IgD-negative memory B cell (primary cell): ENCODE measurements at regions not wholly inside any gene's neighbourhood (a gene's known extent, or its start where the extent isn't known, plus 50 kb on each side); places are given as distances from the start of the nearest gene placed in this dataset.

ENCODE experiments used
- H3K27ac Mint-ChIP-seq, 3 donors: one replicate each; pipeline ENCODE4 v1.8.0; 2020 to 2022; ENCODE audit warnings: mild to moderate bottlenecking in 3 of 3, mixed read lengths in 3 of 3, moderate library complexity in 1 of 3
- H3K27me3 Mint-ChIP-seq: one replicate; pipeline ENCODE4 v1.8.0; 2021; ENCODE audit warnings: mixed read lengths
- H3K36me3 Mint-ChIP-seq: one replicate; pipeline ENCODE4 v1.8.0; 2020; ENCODE audit warnings: mild to moderate bottlenecking, mixed read lengths
- H3K4me1 Mint-ChIP-seq, 3 donors: one replicate each; pipeline ENCODE4 v1.8.0; 2020 to 2022; ENCODE audit warnings: mixed read lengths in 3 of 3, mild to moderate bottlenecking in 1 of 3
- H3K4me3 Mint-ChIP-seq, 4 donors: one replicate each; pipeline ENCODE4 v1.8.0; 2020 to 2022; ENCODE audit warnings: mild to moderate bottlenecking in 4 of 4, mixed read lengths in 4 of 4, moderate library complexity in 3 of 4
- H3K9me3 Mint-ChIP-seq, 3 donors: one replicate each; pipeline ENCODE4 v1.8.0; 2020 to 2021; ENCODE audit warnings: mixed read lengths in 3 of 3, mild to moderate bottlenecking in 1 of 3

GRCh38 chr12:82040987-82041743 is 282.0 kb upstream of the PPFIA2 start:
- Mint-ChIP-seq H3K9me3 (peaks cover 1 to 10% (median 6%) of the 10 kb centered on the region in 3 donors), H3K4me1 (no peaks in the 10 kb centered on the region), H3K27ac (no peak overlapping the region), H3K27me3 (no peaks in the 10 kb centered on the region), H3K36me3 (no peaks in the 10 kb centered on the region), H3K4me3 (no peak overlapping the region)

- Mint-ChIP-seq H3K4me3 (no peak overlapping the region), H3K27ac (no peak overlapping the region), H3K4me1 (no peaks in the 10 kb centered on the region), H3K27me3 (no peaks in the 10 kb centered on the region), H3K36me3 (no peaks in the 10 kb centered on the region), H3K9me3 (peaks cover 2 to 14% (median 8%) of the 10 kb centered on the region in 3 donors)
Observed at GRCh38 chr12:82034769-82035168, 275.6 kb upstream of the PPFIA2 start.

- Mint-ChIP-seq H3K4me3 (no peak overlapping the region), H3K27ac (no peak overlapping the region), H3K9me3 (peaks cover 2 to 15% (median 13%) of the 10 kb centered on the region in 3 donors), H3K4me1 (no peaks in the 10 kb centered on the region), H3K27me3 (no peaks in the 10 kb centered on the region), H3K36me3 (no peaks in the 10 kb centered on the region)
Observed at GRCh38 chr12:82029936-82030335, 270.8 kb upstream of the PPFIA2 start.

- no peaks in the 10 kb centered on the region for H3K27me3 Mint-ChIP-seq
- peaks cover 0 to 12% (median 10%) of the 10 kb centered on the region in 3 donors for H3K9me3 Mint-ChIP-seq
- no peak overlapping the region for H3K27ac Mint-ChIP-seq
- H3K4me3 Mint-ChIP-seq = no peak overlapping the region
- H3K4me1 Mint-ChIP-seq = no peaks in the 10 kb centered on the region
- H3K36me3 Mint-ChIP-seq = no peaks in the 10 kb centered on the region
Observed at GRCh38 chr12:82028772-82029171, 269.6 kb upstream of the PPFIA2 start.

GRCh38 chr12:82027612-82028011 is 268.5 kb upstream of the PPFIA2 start:
- H3K27me3 Mint-ChIP-seq = no peaks in the 10 kb centered on the region
- H3K4me1 Mint-ChIP-seq = no peaks in the 10 kb centered on the region
- H3K9me3 Mint-ChIP-seq = peaks cover 0 to 8% (median 5%) of the 10 kb centered on the region in 3 donors
- no peaks in the 10 kb centered on the region for H3K36me3 Mint-ChIP-seq
- no peak overlapping the region for H3K4me3 Mint-ChIP-seq
- no peak overlapping the region for H3K27ac Mint-ChIP-seq

GRCh38 chr12:82025462-82025861 is 266.3 kb upstream of the PPFIA2 start:
- no peak overlapping the region for H3K4me3 Mint-ChIP-seq
- H3K27ac Mint-ChIP-seq = no peak overlapping the region
- no peaks in the 10 kb centered on the region for H3K4me1 Mint-ChIP-seq
- no peaks in the 10 kb centered on the region for H3K36me3 Mint-ChIP-seq
- no peaks in the 10 kb centered on the region for H3K27me3 Mint-ChIP-seq
- peaks cover 0 to 8% (median 5%) of the 10 kb centered on the region in 3 donors for H3K9me3 Mint-ChIP-seq

- Mint-ChIP-seq H3K36me3 (no peaks in the 10 kb centered on the region), H3K9me3 (peaks cover 0 to 4% (median 2%) of the 10 kb centered on the region in 3 donors), H3K27ac (no peak overlapping the region), H3K27me3 (no peaks in the 10 kb centered on the region), H3K4me3 (no peak overlapping the region), H3K4me1 (no peaks in the 10 kb centered on the region)
Observed at GRCh38 chr12:82019533-82019932, 260.4 kb upstream of the PPFIA2 start.

- Mint-ChIP-seq H3K4me1 (peaks cover 0 to 1% (median 0%) of the 10 kb centered on the region in 3 donors), H3K27ac (no peak overlapping the region), H3K9me3 (peaks cover 0 to 4% (median 2%) of the 10 kb centered on the region in 3 donors), H3K36me3 (no peaks in the 10 kb centered on the region), H3K27me3 (no peaks in the 10 kb centered on the region), H3K4me3 (no peak overlapping the region)
Observed at GRCh38 chr12:82015623-82016347, 256.6 kb upstream of the PPFIA2 start.

- Mint-ChIP-seq H3K36me3 (no peaks in the 10 kb centered on the region), H3K4me3 (no peak overlapping the region), H3K27me3 (no peaks in the 10 kb centered on the region), H3K27ac (no peak overlapping the region), H3K4me1 (peaks cover 0 to 1% (median 0%) of the 10 kb centered on the region in 3 donors), H3K9me3 (no peaks in the 10 kb centered on the region)
Observed at GRCh38 chr12:82012176-82012575, 253.0 kb upstream of the PPFIA2 start.

- no peaks in the 10 kb centered on the region for H3K36me3 Mint-ChIP-seq
- H3K4me3 Mint-ChIP-seq = no peak overlapping the region
- H3K4me1 Mint-ChIP-seq = peaks cover 0 to 2% (median 1%) of the 10 kb centered on the region in 3 donors
- peaks cover 0 to 4% (median 0%) of the 10 kb centered on the region in 3 donors for H3K9me3 Mint-ChIP-seq
- H3K27me3 Mint-ChIP-seq = no peaks in the 10 kb centered on the region
- no peak overlapping the region for H3K27ac Mint-ChIP-seq
Observed at GRCh38 chr12:82009524-82009923, 250.4 kb upstream of the PPFIA2 start.

- H3K9me3 Mint-ChIP-seq = peaks cover 0 to 4% (median 2%) of the 10 kb centered on the region in 3 donors
- no peaks in the 10 kb centered on the region for H3K36me3 Mint-ChIP-seq
- no peak overlapping the region for H3K27ac Mint-ChIP-seq
- H3K27me3 Mint-ChIP-seq = no peaks in the 10 kb centered on the region
- peaks cover 0 to 2% (median 1%) of the 10 kb centered on the region in 3 donors for H3K4me1 Mint-ChIP-seq
- H3K4me3 Mint-ChIP-seq = peak overlapping the region in 1 of 4 donors; percentile 3
Observed at GRCh38 chr12:82008251-82008650, 249.1 kb upstream of the PPFIA2 start.

GRCh38 chr12:81998761-81999378 is 239.7 kb upstream of the PPFIA2 start:
- no peaks in the 10 kb centered on the region for H3K36me3 Mint-ChIP-seq
- peaks cover 3 to 9% (median 6%) of the 10 kb centered on the region in 3 donors for H3K9me3 Mint-ChIP-seq
- no peak overlapping the region for H3K4me3 Mint-ChIP-seq
- H3K27me3 Mint-ChIP-seq = no peaks in the 10 kb centered on the region
- H3K27ac Mint-ChIP-seq = no peak overlapping the region
- H3K4me1 Mint-ChIP-seq = no peaks in the 10 kb centered on the region

- H3K9me3 Mint-ChIP-seq = peaks cover 0 to 1% (median 0%) of the 10 kb centered on the region in 3 donors
- H3K36me3 Mint-ChIP-seq = no peaks in the 10 kb centered on the region
- H3K27ac Mint-ChIP-seq = no peak overlapping the region
- no peaks in the 10 kb centered on the region for H3K27me3 Mint-ChIP-seq
- no peak overlapping the region for H3K4me3 Mint-ChIP-seq
- no peaks in the 10 kb centered on the region for H3K4me1 Mint-ChIP-seq
Observed at GRCh38 chr12:81992461-81992860, 233.3 kb upstream of the PPFIA2 start.

- H3K36me3 Mint-ChIP-seq = no peaks in the 10 kb centered on the region
- H3K27me3 Mint-ChIP-seq = no peaks in the 10 kb centered on the region
- peaks cover 0 to 1% (median 0%) of the 10 kb centered on the region in 3 donors for H3K9me3 Mint-ChIP-seq
- H3K4me3 Mint-ChIP-seq = no peak overlapping the region
- H3K4me1 Mint-ChIP-seq = no peaks in the 10 kb centered on the region
- H3K27ac Mint-ChIP-seq = no peak overlapping the region
Observed at GRCh38 chr12:81991868-81992267, 232.7 kb upstream of the PPFIA2 start.

GRCh38 chr12:81988362-81988761 is 229.2 kb upstream of the PPFIA2 start:
- Mint-ChIP-seq H3K4me3 (no peak overlapping the region), H3K27ac (no peak overlapping the region), H3K27me3 (no peaks in the 10 kb centered on the region), H3K36me3 (no peaks in the 10 kb centered on the region), H3K4me1 (no peaks in the 10 kb centered on the region), H3K9me3 (peaks cover 0 to 2% (median 1%) of the 10 kb centered on the region in 3 donors)
